GM23248 (cell line): ENCODE measurements at regions not wholly inside any gene's neighbourhood (a gene's known extent, or its start where the extent isn't known, plus 50 kb on each side); places are given as distances from the start of the nearest gene placed in this dataset.

Experiments
- EZH2 ChIP-seq: fragments of 200-600 bp; sonication (generic); IDR thresholded peaks from 2 replicates; pipeline ENCODE4 v1.6.1; 2018; ENCODE audit warnings: antibody characterized with exemption, mild to moderate bottlenecking; ENCODE audit not compliant: insufficient read depth, poor library complexity, severe bottlenecking
- EZH2phosphoT487 ChIP-seq: fragments of 200-600 bp; sonication (generic); IDR thresholded peaks from 2 replicates; pipeline ENCODE4 v1.6.1; 2018; ENCODE audit warnings: antibody characterized with exemption, moderate library complexity, mild to moderate bottlenecking, low read depth; ENCODE audit not compliant: insufficient read depth

GRCh38 chr10:78187371-78187770 is 153.7 kb downstream of the RPS24 start:
- TF ChIP-seq EZH2phosphoT487 = no peak
- no peak for TF ChIP-seq EZH2
